Superior temporal gyrus (tissue), 1 donor: ENCODE measurements at regions not wholly inside any gene's neighbourhood (a gene's known extent, or its start where the extent isn't known, plus 50 kb on each side); places are given as distances from the start of the nearest gene placed in this dataset.
A peak's percentile ranks its signal among the peaks of the same experiment; 100 is the strongest.

ENCODE experiments used
- DNase-seq: peaks from one replicate; pipeline ENCODE4 v3.0.0-alpha.2; 2016; ENCODE audit errors: extremely low spot score

- DNase-seq = peak; percentile 43
Measured at GRCh38 chr2:106572541-106573450, 85.6 kb downstream of the CD8B2 start.

DNA sequence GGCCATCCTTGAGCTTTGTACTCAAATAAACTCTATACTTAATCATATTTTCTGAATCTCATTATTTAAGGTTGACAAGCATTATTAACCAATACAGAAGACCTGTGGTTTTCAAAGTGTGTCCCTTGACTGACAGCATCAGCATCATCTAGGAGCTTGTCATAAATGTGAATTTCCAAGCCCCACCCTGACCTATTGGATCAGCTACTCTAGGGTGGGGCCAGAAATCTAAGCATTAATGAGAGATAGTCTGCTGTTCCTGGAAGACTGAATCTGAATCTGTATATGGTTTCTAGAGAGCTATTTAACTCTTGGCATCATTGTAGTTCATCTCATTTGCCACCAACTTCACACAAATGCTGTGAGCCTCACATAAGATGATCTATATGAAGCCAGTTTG, 86.6 kb downstream of the CD8B2 start:
- no peak for DNase-seq

GRCh38 chr2:106575955-106576354, 88.8 kb downstream of the CD8B2 start:
- DNase-seq = no peak

DNA sequence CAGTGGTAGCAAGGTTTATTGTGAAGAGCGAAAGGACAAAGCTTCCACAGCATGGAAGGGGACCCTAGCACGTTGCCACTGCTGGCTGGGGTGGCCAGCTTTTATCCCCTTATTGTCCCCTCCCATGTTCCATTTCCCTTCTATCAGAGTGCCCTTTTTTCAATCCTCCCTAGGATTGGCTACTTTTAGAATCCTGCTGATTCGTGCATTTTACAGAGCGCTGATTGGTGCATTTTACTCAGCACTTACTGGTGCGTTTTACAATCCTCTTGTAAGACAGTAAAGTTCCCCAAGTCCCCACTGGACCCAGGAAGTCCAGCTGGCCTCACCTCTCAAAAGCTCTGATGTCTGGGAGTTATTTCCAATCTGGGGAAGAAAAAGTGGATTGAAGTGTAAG, 90.1 kb downstream of the CD8B2 start:
- DNase-seq = no peak

DNA sequence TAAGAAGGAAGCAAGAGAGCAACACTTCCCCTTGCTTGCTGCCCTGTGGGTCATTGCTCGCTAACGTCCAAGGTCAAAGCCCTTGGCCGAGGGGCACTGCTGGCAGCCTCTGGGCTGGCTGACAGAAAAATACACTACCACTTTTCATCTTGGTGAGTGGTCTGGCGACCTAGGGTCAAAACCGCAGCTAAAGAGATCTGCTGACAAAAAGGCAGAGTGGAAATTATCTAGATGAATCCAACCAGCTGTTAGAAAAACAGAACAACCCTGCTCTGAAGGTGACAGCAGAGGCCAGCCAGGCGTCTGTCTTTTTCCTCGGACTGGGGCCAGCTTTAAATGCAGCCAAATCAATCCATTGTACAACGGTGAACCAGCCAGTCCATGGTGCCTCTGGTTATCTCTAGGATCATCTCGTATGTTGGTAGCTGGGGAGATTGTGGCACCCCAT, 92.6 kb downstream of the CD8B2 start:
- no peak for DNase-seq

DNA sequence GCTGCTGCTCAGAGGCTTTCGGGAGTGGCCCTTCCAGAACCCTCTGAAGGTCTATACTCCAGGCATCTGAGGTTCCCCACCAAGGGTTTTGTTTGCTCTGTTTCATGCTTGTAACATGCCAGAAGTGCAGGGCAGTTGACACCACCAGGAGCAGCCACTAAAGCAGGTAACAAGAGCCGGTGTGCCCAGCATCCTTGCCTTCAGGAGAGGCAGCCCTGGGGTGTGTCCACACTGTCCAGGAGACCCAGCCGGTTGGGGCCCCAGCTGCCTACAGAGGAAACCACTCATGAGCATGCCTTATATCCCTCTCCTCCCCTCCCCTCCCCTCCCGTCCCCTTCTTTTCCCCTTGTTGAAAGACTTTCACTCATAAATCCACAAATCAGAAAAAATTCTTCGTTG, 93.1 kb downstream of the CD8B2 start:
- no peak for DNase-seq

GRCh38 chr2:106581328-106581727, 94.2 kb downstream of the CD8B2 start:
- peak; percentile 29 for DNase-seq

DNA sequence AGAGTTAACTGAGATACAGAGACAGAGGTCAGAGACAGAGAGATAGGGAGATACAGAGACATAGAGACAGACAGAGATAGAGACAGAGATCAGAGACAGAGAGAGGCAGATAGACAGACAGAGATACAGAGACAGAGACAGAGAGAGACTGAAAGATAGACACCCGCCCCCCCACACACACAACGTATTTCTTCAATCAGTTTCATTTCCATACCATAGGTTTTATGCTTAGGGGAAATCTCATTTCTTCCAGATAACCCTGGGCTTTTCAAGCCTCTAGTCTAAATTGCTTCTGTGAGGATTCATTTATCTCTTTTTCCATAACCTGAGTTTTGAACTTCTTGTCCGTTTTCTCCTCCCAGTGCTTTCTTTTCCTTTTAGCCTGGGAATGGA, 94.6 kb downstream of the CD8B2 start:
- DNase-seq = peak; percentile 18

- peak; percentile 95 for DNase-seq
Measured at GRCh38 chr2:106582148-106583143, 95.3 kb downstream of the CD8B2 start.

- DNase-seq = no peak
Measured at GRCh38 chr2:106584304-106584954, 97.3 kb downstream of the CD8B2 start.

DNA sequence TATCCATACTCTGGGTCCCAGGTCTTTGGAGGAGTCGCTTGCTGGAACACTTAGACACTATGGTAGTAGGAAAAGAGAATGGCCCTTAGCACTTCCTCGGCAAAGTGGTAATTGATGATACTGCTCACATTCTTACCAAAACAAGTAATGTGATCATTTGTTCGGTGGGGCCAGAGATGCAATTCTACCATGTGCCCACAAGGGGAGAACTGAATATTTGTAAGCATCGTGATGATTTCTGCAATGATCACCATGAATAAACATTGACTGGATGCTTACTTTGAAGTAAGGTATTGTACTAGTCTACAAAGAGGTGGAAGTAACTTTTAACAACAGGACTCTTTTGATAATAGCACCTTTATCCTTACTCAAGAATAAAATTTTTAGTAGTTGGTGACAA, 109.7 kb downstream of the CD8B2 start:
- no peak for DNase-seq

GRCh38 chr2:106599540-106599939, 112.4 kb downstream of the CD8B2 start:
- DNase-seq = no peak

- DNase-seq = no peak
Measured at GRCh38 chr2:106602042-106602441, 114.9 kb downstream of the CD8B2 start.

- no peak for DNase-seq
Measured at GRCh38 chr2:106606652-106607051, 119.5 kb downstream of the CD8B2 start.

DNA sequence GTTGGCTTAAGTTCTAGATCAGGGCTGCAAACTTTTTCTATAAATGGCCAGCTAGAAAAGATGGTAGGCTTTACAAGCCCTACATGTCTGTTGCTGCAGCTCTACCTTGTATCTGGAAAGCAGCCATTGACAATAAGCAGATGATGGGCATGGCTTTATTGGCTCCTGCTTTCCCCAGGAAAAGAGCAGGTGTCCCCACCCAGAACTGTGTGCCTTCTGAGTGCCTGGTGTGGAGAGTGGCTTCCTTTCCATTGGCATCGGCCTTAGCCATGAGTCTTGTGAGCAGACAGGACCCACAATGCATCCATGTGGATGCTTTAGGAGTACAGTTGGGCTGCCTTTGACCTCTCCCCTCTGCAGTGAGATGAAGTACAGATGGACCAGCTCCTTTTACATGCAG, 120.2 kb downstream of the CD8B2 start:
- DNase-seq = no peak

DNA sequence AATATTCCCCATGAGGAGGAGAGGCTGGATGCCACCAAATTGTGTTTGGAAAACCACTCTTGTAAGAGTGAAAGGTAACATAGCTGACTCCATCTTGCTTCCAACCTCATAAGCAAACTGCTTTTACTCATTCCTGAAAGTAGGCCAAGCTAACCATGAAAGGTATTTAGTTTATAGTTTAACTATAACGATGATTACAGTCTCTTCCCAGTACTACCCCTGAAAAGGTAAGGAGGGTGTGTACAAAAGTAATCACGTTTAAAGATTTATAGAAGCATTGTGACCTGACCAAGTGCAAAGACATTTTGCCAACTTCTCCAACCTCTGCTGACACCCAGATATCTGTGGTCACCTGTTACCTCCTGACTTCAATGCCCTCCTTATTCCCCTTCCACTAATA, 122.6 kb downstream of the CD8B2 start:
- DNase-seq = no peak

GRCh38 chr2:106614511-106615291, 127.5 kb downstream of the CD8B2 start:
- no peak for DNase-seq

DNA sequence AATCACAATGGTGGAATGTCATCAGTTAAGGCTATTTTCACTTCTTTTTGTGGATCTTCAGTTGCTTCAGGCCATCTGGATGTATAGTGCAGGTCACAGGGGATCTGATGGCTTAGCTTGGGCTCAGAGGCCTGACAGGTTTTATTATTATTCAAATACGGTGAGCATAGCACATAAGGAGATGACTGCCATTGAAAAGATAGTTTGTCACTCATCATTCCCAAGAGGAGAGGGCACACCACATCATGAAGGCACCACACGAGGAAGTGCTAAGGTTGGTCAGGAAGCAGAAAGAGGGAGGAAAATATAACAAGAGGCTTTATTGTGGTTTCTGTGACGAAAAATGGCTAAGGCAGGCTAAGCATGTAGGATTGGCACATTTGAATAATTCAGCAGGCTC, 131.4 kb downstream of the CD8B2 start:
- no peak for DNase-seq

DNA sequence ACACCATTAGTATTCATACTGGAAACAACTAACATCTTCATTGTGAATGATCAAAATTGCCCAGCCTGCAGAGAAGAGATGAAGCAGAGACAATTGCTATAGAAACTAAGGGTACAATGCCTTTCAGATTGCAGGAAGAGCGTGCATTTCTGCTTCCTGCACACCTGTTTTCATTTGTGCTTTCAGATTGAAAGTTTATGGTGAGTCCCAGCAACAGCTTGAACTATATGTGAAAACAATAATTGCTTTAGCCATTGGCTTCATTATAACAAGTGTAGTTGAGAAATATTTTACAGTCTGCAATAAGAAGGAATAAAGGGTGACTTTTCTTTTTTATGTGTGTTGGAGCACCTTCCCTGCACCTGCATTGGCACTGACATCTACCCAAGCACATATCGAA, 136.3 kb downstream of the CD8B2 start:
- no peak for DNase-seq

DNA sequence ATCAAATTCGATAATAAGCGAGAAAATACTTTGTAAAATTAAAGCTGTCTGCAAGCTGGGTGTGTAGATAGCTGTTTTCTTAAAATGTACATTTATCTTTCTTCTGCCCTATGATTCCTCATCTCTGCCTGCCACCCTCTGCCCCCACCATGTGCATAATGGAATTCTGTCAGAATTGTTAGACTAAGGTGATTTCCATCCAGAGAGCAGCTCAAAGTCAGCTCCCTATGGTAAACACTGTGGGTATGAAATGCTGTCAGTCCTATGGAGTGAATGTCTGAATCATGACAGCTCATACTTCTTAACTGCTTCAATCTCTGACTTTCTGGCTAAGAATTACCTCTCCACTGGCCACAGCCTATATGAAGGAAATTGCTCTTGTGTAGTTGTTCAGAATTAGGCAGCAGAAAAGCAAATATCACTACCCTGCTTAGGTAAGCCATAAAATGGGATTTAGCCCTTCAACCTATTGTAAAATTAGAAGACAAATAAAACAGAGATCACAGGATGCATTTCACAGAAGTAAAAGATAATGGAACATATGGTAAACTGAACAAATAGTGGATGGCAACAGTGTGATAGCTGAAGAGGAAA, 137.7 kb downstream of the CD8B2 start:
- no peak for DNase-seq

DNA sequence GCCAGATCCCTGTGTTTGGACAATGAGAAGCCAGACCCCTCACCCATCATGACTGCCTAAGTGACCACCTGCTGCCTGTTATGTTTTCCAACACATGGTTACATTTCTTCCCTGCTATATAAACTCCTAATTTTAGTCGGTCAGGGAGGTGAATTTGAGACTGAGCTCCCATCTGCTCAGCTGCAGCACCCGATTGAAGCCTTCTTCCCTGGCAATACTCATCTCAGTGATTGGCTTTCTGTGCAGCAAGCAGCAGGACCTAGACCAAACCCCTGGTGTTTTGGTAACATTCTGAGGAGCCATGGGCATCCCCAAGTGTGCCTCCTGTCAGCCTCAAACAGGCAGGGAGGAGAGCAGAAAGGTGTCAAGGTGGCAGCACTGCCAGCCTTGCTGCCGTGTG, 141.2 kb downstream of the CD8B2 start:
- no peak for DNase-seq
